CD14-positive monocyte (primary cell): ENCODE measurements at regions not wholly inside any gene's neighbourhood (a gene's known extent, or its start where the extent isn't known, plus 50 kb on each side); places are given as distances from the start of the nearest gene placed in this dataset.

Source experiments
- DNase-seq, 3 donors: peaks; one replicate each; pipeline ENCODE4 v3.0.0-alpha.2; 2011 to 2022
- H2AFZ ChIP-seq: 2 replicates; pipeline ENCODE4 v1.6.0; 2012; ENCODE audit warnings: mild to moderate bottlenecking, low read depth, low read length, inconsistent platforms; ENCODE audit not compliant: insufficient read depth, poor library complexity, severe bottlenecking
- H3K27ac ChIP-seq, 2 donors: 1 replicate in 1 of 2; 2 replicates in 1 of 2; pipeline ENCODE4 v1.5.1; 2012 to 2013; ENCODE audit warnings: low read length in 2 of 2, control low read depth in 1 of 2, inconsistent platforms in 1 of 2, low read depth in 1 of 2, mild to moderate bottlenecking in 1 of 2
- H3K27me3 ChIP-seq, 2 donors: one replicate each; pipeline versions ENCODE4 v1.6.0 to v1.6.1; 2011 to 2013; ENCODE audit warnings: low read length in 2 of 2; ENCODE audit not compliant: control insufficient read depth in 2 of 2, insufficient read depth in 2 of 2
- H3K36me3 ChIP-seq, 2 donors: replicated peaks in 1 of 2; 1 replicate in 1 of 2; 2 replicates in 1 of 2; pipeline versions ENCODE4 v1.5.1 to v1.6.1; 2012 to 2013; ENCODE audit warnings: low read length in 2 of 2, control low read depth in 1 of 2, inconsistent platforms in 1 of 2, mild to moderate bottlenecking in 1 of 2; ENCODE audit not compliant: insufficient read depth in 2 of 2, control insufficient read depth in 1 of 2
- H3K4me1 ChIP-seq, 2 donors: 1 replicate in 1 of 2; 2 replicates in 1 of 2; pipeline versions ENCODE4 v1.5.1 to v1.6.1; 2012 to 2013; ENCODE audit warnings: low read length in 2 of 2, control low read depth in 1 of 2, inconsistent platforms in 1 of 2, mild to moderate bottlenecking in 1 of 2, moderate library complexity in 1 of 2; ENCODE audit not compliant: insufficient read depth in 2 of 2, control insufficient read depth in 1 of 2
- H3K4me2 ChIP-seq: replicated peaks from 2 replicates; pipeline ENCODE3; 2012; ENCODE audit warnings: low read length, moderate library complexity, mild to moderate bottlenecking; ENCODE audit not compliant: poor library complexity, severe bottlenecking; ENCODE audit errors: extremely low read depth
- H3K4me3 ChIP-seq, 3 experiments: fragments of 200-600 bp in 1 of 3; sonication (generic) in 1 of 3; replicated peaks in 1 of 3; 1 replicate in 2 of 3; 2 replicates in 1 of 3; pipeline ENCODE4 v1.5.1; 2011 to 2013; ENCODE audit warnings: low read length in 3 of 3, mild to moderate bottlenecking in 3 of 3, control low read depth in 2 of 3, low read depth in 2 of 3, inconsistent platforms in 1 of 3, moderate library complexity in 1 of 3
- H3K79me2 ChIP-seq: 2 replicates; pipeline ENCODE4 v1.6.0; 2012; ENCODE audit warnings: mild to moderate bottlenecking, control low read depth, inconsistent platforms, low read length, moderate library complexity; ENCODE audit not compliant: insufficient read depth
- H3K9ac ChIP-seq: 2 replicates; pipeline ENCODE4 v1.6.0; 2017; ENCODE audit warnings: low read length, mild to moderate bottlenecking; ENCODE audit not compliant: insufficient read depth, poor library complexity, severe bottlenecking
- H3K9me3 ChIP-seq, 2 donors: replicated peaks in 1 of 2; 1 replicate in 1 of 2; 2 replicates in 1 of 2; pipeline versions ENCODE4 v1.5.1 to v1.6.1; 2012 to 2013; ENCODE audit warnings: low read length in 2 of 2, control low read depth in 1 of 2; ENCODE audit not compliant: control insufficient read depth in 1 of 2, insufficient read depth in 1 of 2
- H4K20me1 ChIP-seq: 2 replicates; pipeline ENCODE4 v1.6.0; 2012; ENCODE audit warnings: mild to moderate bottlenecking, low read length, control low read depth, moderate library complexity; ENCODE audit not compliant: insufficient read depth
- H3K27ac Mint-ChIP-seq, 7 donors: one replicate each; pipeline ENCODE4 v1.8.0; 2020; ENCODE audit warnings: mild to moderate bottlenecking in 7 of 7, mixed read lengths in 7 of 7, moderate library complexity in 6 of 7, inconsistent platforms in 2 of 7
- H3K27me3 Mint-ChIP-seq, 3 donors: one replicate each; pipeline ENCODE4 v1.8.0; 2021 to 2022; ENCODE audit warnings: low read depth in 3 of 3, mild to moderate bottlenecking in 3 of 3, mixed read lengths in 3 of 3, moderate library complexity in 3 of 3, inconsistent platforms in 1 of 3
- H3K36me3 Mint-ChIP-seq, 2 donors: one replicate each; pipeline ENCODE4 v1.8.0; 2020; ENCODE audit warnings: mixed read lengths in 2 of 2, inconsistent platforms in 1 of 2, mild to moderate bottlenecking in 1 of 2
- H3K4me1 Mint-ChIP-seq: one replicate; pipeline ENCODE4 v1.8.0; 2020; ENCODE audit warnings: mild to moderate bottlenecking, mixed read lengths
- H3K4me3 Mint-ChIP-seq, 2 donors: one replicate each; pipeline ENCODE4 v1.8.0; 2020; ENCODE audit warnings: mild to moderate bottlenecking in 2 of 2, mixed read lengths in 2 of 2, moderate library complexity in 1 of 2
- H3K9me3 Mint-ChIP-seq, 7 donors: one replicate each; pipeline ENCODE4 v1.8.0; 2020 to 2022; ENCODE audit warnings: mixed read lengths in 7 of 7, mild to moderate bottlenecking in 6 of 7, moderate library complexity in 6 of 7, inconsistent platforms in 2 of 7
- CTCF ChIP-seq: fragments of 200-600 bp; IDR thresholded peaks from one replicate; pipeline ENCODE4 v1.8.0; 2022; ENCODE audit warnings: antibody characterized with exemption, mild to moderate bottlenecking
- WGBS: methylation state at CpG from one replicate; pipeline ENCODE4 v1.1.5; 2013; ENCODE audit warnings: missing lambda C conversion rate; ENCODE audit not compliant: insufficient coverage; 5-methylcytosine and 5-hydroxymethylcytosine counted together
- intact Hi-C, 2 donors: fragments of 100-400 bp; cut with micrococcal nuclease; formaldehyde crosslinking; loops; one replicate each; pipeline versions ENCODE4 v1.15.0 to v1.15.1; 2023

GRCh38 chr6:167699141-167699931, 127.4 kb upstream of the AFDN start:
- H3K9me3 ChIP-seq, result no peaks in the 10 kb centered on the region
- H3K4me3 ChIP-seq, result peak overlapping the region; percentile 14 to 72 (median 28)
- DNase-seq, result peak; percentile 86 to 89 (median 87)
- H3K36me3 ChIP-seq, result no peaks in the 10 kb centered on the region
- H3K4me1 ChIP-seq, result peaks cover 18 to 23% of the 10 kb centered on the region in 2 donors
- WGBS, result 14% methylated on average over 16 of the region's 21 CpGs
- peak overlapping the region; percentile 82 for H3K9ac ChIP-seq
- intact Hi-C loops, result no loop called here
- Mint-ChIP-seq H3K9me3 (peaks cover 0 to 2% (median 0%) of the 10 kb centered on the region in 7 donors), H3K27me3 (peaks cover 11 to 16% (median 14%) of the 10 kb centered on the region in 3 donors), H3K27ac (peak overlapping the region; percentile 94 to 99 (median 98)), H3K4me1 (peaks cover 22% of the 10 kb centered on the region), H3K4me3 (peak overlapping the region; percentile 74 to 94), H3K36me3 (no peaks in the 10 kb centered on the region)
- no peaks in the 10 kb centered on the region for H3K79me2 ChIP-seq
- H3K4me2 ChIP-seq, result peak overlapping the region; percentile 75
- H4K20me1 ChIP-seq, result no peaks in the 10 kb centered on the region
- peaks cover 0 to 1% of the 10 kb centered on the region in 2 donors for H3K27me3 ChIP-seq
- no peak for TF ChIP-seq CTCF
- H2AFZ ChIP-seq, result peak overlapping the region; percentile 99
- H3K27ac ChIP-seq, result peak overlapping the region; percentile 85 to 98

DNA sequence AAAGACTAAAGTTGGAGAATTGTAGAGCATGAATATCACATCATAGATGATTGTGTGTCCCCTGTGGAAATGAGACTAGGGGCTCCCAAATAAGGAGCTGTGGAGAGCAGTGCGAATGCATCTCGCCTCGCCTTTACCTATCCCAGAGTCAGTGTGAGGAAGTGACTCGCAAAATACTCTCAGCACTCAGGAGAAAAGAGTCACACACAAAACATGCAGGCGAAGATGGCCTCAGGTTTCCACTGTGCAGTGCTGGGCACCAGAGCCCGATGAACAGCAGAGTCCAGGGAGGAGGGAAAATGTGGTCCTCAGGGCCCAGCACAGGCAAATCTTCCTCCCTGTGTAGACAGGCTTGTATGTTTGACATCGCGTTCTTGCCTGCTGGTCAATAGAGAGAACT, 126.5 kb upstream of the AFDN start:
- peak overlapping the region; percentile 85 to 98 for H3K27ac ChIP-seq

More for the DNA sequence above, 126.5 kb upstream of the AFDN start:
- peak overlapping the region; percentile 82 for H3K9ac ChIP-seq
- H3K36me3 ChIP-seq, result no peaks in the 10 kb centered on the region
- H3K27me3 ChIP-seq, result peaks cover 0 to 8% of the 10 kb centered on the region in 2 donors
- no peaks in the 10 kb centered on the region for H3K79me2 ChIP-seq
- H3K4me1 ChIP-seq, result peaks cover 18 to 23% of the 10 kb centered on the region in 2 donors
- Mint-ChIP-seq H3K4me3 (no peak overlapping the region), H3K27me3 (peaks cover 14 to 20% (median 15%) of the 10 kb centered on the region in 3 donors), H3K27ac (peak overlapping the region; percentile 94 to 99 (median 98)), H3K36me3 (no peaks in the 10 kb centered on the region), H3K9me3 (no peaks in the 10 kb centered on the region), H3K4me1 (peaks cover 22% of the 10 kb centered on the region)
- DNase-seq, result no peak
- H2AFZ ChIP-seq, result peak overlapping the region; percentile 99
- H3K4me2 ChIP-seq, result peak overlapping the region; percentile 75
- no peak for TF ChIP-seq CTCF
- 75% methylated on average over 4 of the region's 8 CpGs for WGBS
- intact Hi-C loops, result no loop called here
- no peaks in the 10 kb centered on the region for H4K20me1 ChIP-seq
- H3K4me3 ChIP-seq, result peak overlapping the region in 1 of 3 experiments; percentile 72
- H3K9me3 ChIP-seq, result no peaks in the 10 kb centered on the region
